DOHH2 (cell line): ENCODE measurements at regions not wholly inside any gene's neighbourhood (a gene's known extent, or its start where the extent isn't known, plus 50 kb on each side); places are given as distances from the start of the nearest gene placed in this dataset.

Source experiments
- H3F3A ChIP-seq: fragments of 200-600 bp; sonication (generic), shearing (Covaris generic); 2 replicates; pipeline ENCODE4 v1.6.0; 2016; ENCODE audit warnings: antibody characterized with exemption, mild to moderate bottlenecking; ENCODE audit not compliant: control insufficient read depth, insufficient read depth
- H3K27ac ChIP-seq: fragments of 200-600 bp; sonication (generic); 2 replicates; pipeline ENCODE4 v1.5.1; 2014; ENCODE audit warnings: low read depth, mild to moderate bottlenecking, low read length, moderate library complexity
- H3K27me3 ChIP-seq: fragments of 200-600 bp; sonication (generic); 2 replicates; pipeline ENCODE4 v1.6.1; 2014; ENCODE audit warnings: mild to moderate bottlenecking, low read length, mixed read lengths; ENCODE audit not compliant: control insufficient read depth
- H3K36me3 ChIP-seq: fragments of 200-600 bp; sonication (generic); 2 replicates; pipeline ENCODE4 v1.6.1; 2014; ENCODE audit warnings: mild to moderate bottlenecking, low read length, moderate library complexity, mixed read lengths; ENCODE audit not compliant: control insufficient read depth
- H3K4me1 ChIP-seq: fragments of 200-600 bp; sonication (generic); 2 replicates; pipeline ENCODE4 v1.6.1; 2014; ENCODE audit warnings: mild to moderate bottlenecking, low read length, mixed read lengths; ENCODE audit not compliant: control insufficient read depth
- H3K4me2 ChIP-seq: fragments of 200-600 bp; sonication (generic); 2 replicates; pipeline ENCODE4 v1.6.0; 2014; ENCODE audit warnings: mild to moderate bottlenecking, low read length, moderate library complexity
- H3K4me3 ChIP-seq: fragments of 200-600 bp; sonication (generic); 2 replicates; pipeline ENCODE4 v1.5.1; 2014; ENCODE audit warnings: mild to moderate bottlenecking, low read length, mixed read lengths
- H3K79me2 ChIP-seq: fragments of 200-600 bp; sonication (generic); 2 replicates; pipeline ENCODE4 v1.6.1; 2014; ENCODE audit warnings: mild to moderate bottlenecking, low read length, mixed read lengths; ENCODE audit not compliant: control insufficient read depth
- H3K9me2 ChIP-seq: fragments of 200-600 bp; sonication (generic); replicated peaks from 2 replicates; pipeline ENCODE4 v1.6.1; 2014; ENCODE audit warnings: mild to moderate bottlenecking, low read length, mixed read lengths; ENCODE audit not compliant: control insufficient read depth
- H3K9me3 ChIP-seq: fragments of 200-600 bp; sonication (generic); 2 replicates; pipeline ENCODE4 v1.6.1; 2014; ENCODE audit warnings: antibody characterized with exemption, low read length, mixed read lengths; ENCODE audit not compliant: control insufficient read depth, insufficient read depth
- H4K20me1 ChIP-seq: fragments of 200-600 bp; sonication (generic); 2 replicates; pipeline ENCODE4 v1.6.0; 2014; ENCODE audit warnings: low read depth, mild to moderate bottlenecking, antibody characterized with exemption, low read length, moderate library complexity; ENCODE audit not compliant: control insufficient read depth, insufficient read depth
- EZH2phosphoT487 ChIP-seq: fragments of 200-600 bp; sonication (generic); IDR thresholded peaks from 2 replicates; pipeline ENCODE4 v1.6.1; 2017; ENCODE audit warnings: borderline replicate concordance, mild to moderate bottlenecking, antibody characterized with exemption, low read length, moderate library complexity, mixed read lengths
- TF ChIP-seq, protein P1 (sequence below): fragments of 200-600 bp; sonication (generic); IDR thresholded peaks from one replicate; pipeline ENCODE4 v1.5.1; 2014; ENCODE audit warnings: antibody characterized with exemption, mild to moderate bottlenecking, low read depth, low read length; ENCODE audit not compliant: poor library complexity, severe bottlenecking

DNA sequence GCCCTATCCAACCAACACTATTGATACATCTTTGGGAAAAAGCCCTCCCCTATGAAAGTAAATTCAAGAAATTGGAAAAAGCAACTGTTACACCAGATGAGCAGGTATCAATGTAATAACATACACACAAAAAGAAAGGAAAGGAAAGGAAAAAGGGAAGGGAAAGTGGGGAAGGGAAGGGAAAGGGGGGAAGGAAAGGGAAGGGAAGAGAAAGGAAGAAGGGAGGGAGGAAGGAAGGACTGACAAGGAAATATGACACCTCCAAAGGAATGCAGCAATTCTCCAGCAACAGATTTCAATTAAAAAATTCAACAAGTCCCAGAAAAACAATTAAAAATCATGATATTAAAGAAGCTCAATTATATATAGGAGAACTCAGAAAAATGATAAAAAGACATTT, 176.9 kb upstream of the OPRM1 start:
- Histone ChIP-seq H3K27ac (no peak overlapping the region), H3K9me3 (no peaks in the 10 kb centered on the region), H3K36me3 (no peaks in the 10 kb centered on the region), H3K79me2 (no peaks in the 10 kb centered on the region), H3F3A (no peaks in the 10 kb centered on the region), H3K4me3 (no peak overlapping the region), H3K9me2 (no peaks in the 10 kb centered on the region), H4K20me1 (no peaks in the 10 kb centered on the region), H3K4me1 (no peaks in the 10 kb centered on the region), H3K27me3 (no peaks in the 10 kb centered on the region), H3K4me2 (no peak overlapping the region)
- TF ChIP-seq, protein P1, sequence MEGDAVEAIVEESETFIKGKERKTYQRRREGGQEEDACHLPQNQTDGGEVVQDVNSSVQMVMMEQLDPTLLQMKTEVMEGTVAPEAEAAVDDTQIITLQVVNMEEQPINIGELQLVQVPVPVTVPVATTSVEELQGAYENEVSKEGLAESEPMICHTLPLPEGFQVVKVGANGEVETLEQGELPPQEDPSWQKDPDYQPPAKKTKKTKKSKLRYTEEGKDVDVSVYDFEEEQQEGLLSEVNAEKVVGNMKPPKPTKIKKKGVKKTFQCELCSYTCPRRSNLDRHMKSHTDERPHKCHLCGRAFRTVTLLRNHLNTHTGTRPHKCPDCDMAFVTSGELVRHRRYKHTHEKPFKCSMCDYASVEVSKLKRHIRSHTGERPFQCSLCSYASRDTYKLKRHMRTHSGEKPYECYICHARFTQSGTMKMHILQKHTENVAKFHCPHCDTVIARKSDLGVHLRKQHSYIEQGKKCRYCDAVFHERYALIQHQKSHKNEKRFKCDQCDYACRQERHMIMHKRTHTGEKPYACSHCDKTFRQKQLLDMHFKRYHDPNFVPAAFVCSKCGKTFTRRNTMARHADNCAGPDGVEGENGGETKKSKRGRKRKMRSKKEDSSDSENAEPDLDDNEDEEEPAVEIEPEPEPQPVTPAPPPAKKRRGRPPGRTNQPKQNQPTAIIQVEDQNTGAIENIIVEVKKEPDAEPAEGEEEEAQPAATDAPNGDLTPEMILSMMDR, result no peak
- no peak for TF ChIP-seq EZH2phosphoT487

DNA sequence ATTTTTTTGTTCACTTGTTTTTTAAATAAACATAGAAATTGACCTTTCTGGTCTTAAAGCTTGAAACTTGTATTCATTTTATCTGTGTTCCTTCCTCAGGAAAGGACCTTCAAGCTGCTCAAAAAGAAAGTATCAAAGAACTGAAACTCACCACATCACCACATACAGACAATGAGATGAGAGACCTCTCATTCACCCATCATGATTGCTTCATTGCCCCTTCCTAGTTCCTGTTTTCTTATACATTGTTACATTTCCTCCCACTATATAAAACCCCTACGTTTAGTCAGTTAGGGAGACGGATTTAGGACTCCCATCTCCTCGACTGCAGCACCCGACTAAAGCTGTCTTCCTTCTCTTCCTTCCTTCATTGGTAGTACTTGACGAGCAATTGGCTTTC, 180.5 kb upstream of the OPRM1 start:
- Histone ChIP-seq H3K79me2 (no peaks in the 10 kb centered on the region), H3K4me3 (no peak overlapping the region), H3K4me2 (no peak overlapping the region), H3K36me3 (no peaks in the 10 kb centered on the region), H3K27me3 (no peaks in the 10 kb centered on the region), H3K4me1 (no peaks in the 10 kb centered on the region), H3K9me2 (no peaks in the 10 kb centered on the region), H3K27ac (no peak overlapping the region), H3F3A (no peaks in the 10 kb centered on the region), H4K20me1 (no peaks in the 10 kb centered on the region), H3K9me3 (no peaks in the 10 kb centered on the region)
- TF ChIP-seq, protein P1, result no peak
- no peak for TF ChIP-seq EZH2phosphoT487

DNA sequence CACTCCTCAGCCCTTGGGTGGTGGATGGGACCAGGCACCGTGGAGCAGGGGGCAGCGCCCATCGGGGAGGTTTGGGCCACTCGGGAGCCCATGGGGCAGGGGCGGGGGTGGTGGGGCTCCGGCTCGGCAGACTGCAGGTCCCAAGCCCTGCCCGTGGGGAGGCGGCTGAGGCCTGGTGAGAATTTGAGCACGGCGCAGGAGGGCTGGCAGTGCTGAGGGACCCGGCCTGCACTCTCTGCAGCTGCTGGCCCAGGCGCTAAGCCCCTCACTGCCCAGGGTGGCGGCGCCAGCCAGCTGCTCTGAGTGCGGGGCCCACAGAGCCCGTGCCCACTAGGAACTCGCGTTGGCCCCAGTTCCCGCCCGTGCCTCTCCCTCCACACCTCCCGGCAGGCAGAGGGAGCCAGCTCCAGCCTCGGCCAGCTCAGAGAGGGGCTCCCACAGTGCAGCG, 182.1 kb upstream of the OPRM1 start:
- Histone ChIP-seq H3F3A (no peaks in the 10 kb centered on the region), H4K20me1 (no peaks in the 10 kb centered on the region), H3K27ac (no peak overlapping the region), H3K79me2 (no peaks in the 10 kb centered on the region), H3K4me1 (no peaks in the 10 kb centered on the region), H3K4me2 (no peak overlapping the region), H3K4me3 (no peak overlapping the region), H3K9me3 (no peaks in the 10 kb centered on the region; the same call in 1 of the 2 replicates), H3K9me2 (no peaks in the 10 kb centered on the region), H3K27me3 (no peaks in the 10 kb centered on the region), H3K36me3 (no peaks in the 10 kb centered on the region)
- no peak for TF ChIP-seq EZH2phosphoT487

DNA sequence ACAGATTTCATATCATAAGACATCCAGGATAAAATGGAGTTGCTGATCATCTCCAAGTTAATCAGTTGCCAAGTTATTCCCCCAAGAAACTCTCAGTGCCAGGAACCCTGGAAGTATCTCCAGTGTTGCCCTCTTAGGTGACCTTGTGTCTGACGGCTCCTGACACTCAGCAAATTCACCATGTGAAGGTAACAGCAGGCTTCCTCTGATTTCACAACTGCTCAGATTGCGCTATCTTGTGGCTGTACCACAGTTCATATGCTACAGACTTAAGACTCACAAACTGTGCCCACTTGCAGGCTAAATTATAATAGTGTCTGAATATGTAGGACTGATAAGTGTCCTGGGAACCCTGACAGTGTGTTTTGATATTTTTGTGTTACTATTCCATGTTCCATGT, 186.6 kb upstream of the OPRM1 start:
- TF ChIP-seq EZH2phosphoT487, result no peak
- TF ChIP-seq, protein P1, result no peak
- no peaks in the 10 kb centered on the region for H3F3A ChIP-seq
- H3K4me1 ChIP-seq, result no peaks in the 10 kb centered on the region

More for the DNA sequence above, 186.6 kb upstream of the OPRM1 start:
- Histone ChIP-seq H3K27ac (no peak overlapping the region), H3K4me3 (no peak overlapping the region), H3K79me2 (no peaks in the 10 kb centered on the region), H3K4me2 (no peak overlapping the region), H3K9me2 (no peaks in the 10 kb centered on the region), H3K9me3 (no peaks in the 10 kb centered on the region; the same call in 1 of the 2 replicates), H4K20me1 (no peaks in the 10 kb centered on the region), H3K27me3 (no peaks in the 10 kb centered on the region), H3K36me3 (no peaks in the 10 kb centered on the region)
